RWPE2 (cell line): ENCODE measurements at regions not wholly inside any gene's neighbourhood (a gene's known extent, or its start where the extent isn't known, plus 50 kb on each side); places are given as distances from the start of the nearest gene placed in this dataset.
"Not testable (repeated sequence)": the region's sequence is repeated elsewhere in the genome, so short reads cannot be mapped to it uniquely, and the experiment has no call there.

Experiments used
- ATAC-seq: fragments of 200-7000 bp; cut with Tn5 transposase; 3 replicates; pipeline ENCODE4 v1.9.1; 2021; ENCODE audit warnings: low read depth
- DNase-seq: peaks from one replicate; pipeline ENCODE4 v3.0.0-alpha.2; 2020; ENCODE audit warnings: low spot score
- H3K27ac ChIP-seq: fragments of 450-650 bp; 2 replicates; pipeline ENCODE4 v1.5.1; 2017; ENCODE audit warnings: mild to moderate bottlenecking; ENCODE audit not compliant: poor library complexity, severe bottlenecking
- H3K27me3 ChIP-seq: fragments of 250-450 bp; sonication (Bioruptor Pico); 2 replicates; pipeline ENCODE4 v1.5.1; 2021; ENCODE audit warnings: mild to moderate bottlenecking, moderate library complexity; ENCODE audit not compliant: insufficient read depth, poor library complexity, severe bottlenecking
- H3K36me3 ChIP-seq: fragments of 250-450 bp; sonication (Bioruptor Pico); 2 replicates; pipeline ENCODE4 v1.5.1; 2020; ENCODE audit warnings: low read depth, mild to moderate bottlenecking, moderate library complexity
- H3K4me1 ChIP-seq: fragments of 250-450 bp; sonication (Bioruptor Pico); 2 replicates; pipeline ENCODE4 v1.5.1; 2021; ENCODE audit warnings: mild to moderate bottlenecking, moderate library complexity; ENCODE audit not compliant: insufficient read depth, poor library complexity, severe bottlenecking
- H3K4me3 ChIP-seq: fragments of 250-450 bp; sonication (Bioruptor Pico); 2 replicates; pipeline ENCODE4 v1.5.1; 2021; ENCODE audit warnings: mild to moderate bottlenecking, moderate library complexity; ENCODE audit not compliant: severe bottlenecking
- H3K9me3 ChIP-seq: fragments of 250-450 bp; sonication (Bioruptor Pico); 2 replicates; pipeline ENCODE4 v1.5.1; 2021; ENCODE audit warnings: mild to moderate bottlenecking, moderate library complexity; ENCODE audit not compliant: severe bottlenecking
- TF ChIP-seq, protein P1 (sequence below): fragments of 450-650 bp; IDR thresholded peaks from one replicate; pipeline ENCODE4 v1.5.1; 2017; ENCODE audit warnings: mild to moderate bottlenecking, moderate library complexity; ENCODE audit not compliant: poor library complexity, severe bottlenecking

DNA sequence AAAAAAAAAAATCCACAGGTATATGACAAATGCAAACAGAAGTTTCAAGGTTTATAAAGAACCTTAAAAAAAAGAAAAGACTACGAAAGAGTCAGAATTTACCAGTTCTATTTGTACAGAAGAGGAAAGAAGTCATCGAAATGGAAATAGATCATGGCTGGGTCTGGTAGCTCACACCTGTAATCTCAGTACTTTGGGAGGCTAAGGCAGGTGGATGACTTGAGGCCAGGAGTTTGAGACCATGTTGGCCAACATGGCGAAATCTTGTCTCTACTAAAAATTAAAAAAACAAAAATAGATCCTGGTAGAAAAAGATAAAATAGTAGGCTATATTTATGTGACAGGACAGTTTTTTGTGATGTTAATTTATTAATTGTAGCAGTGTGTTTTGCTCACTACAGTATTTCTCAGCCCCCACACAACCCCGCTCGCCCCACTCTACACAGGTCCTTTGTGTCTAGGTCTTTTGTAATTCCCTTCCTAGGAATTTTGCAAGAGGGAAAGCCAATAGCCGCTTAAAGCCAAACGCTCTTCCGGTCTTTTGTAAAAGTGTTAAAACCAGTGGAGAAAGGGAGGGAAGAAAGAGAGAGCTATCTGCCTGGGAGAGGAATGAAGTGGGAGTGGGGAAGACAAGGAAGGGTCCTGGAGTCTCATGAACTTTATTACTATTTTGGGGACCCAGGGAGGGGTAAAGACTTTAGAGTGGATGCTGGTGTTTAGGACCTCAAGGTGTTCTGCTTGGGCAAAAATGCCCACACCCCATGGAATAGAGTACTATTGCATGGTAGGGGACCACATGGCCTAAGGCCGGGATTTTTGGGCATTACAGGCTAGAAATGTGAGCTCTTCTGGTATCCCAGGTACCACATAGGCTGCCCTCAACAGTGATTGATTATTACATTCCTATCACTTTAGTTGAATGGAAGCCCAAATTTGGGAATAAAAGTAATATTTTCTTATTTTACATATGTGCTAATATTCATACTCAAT lies 59.4 kb upstream of the XPO1 start:
- Histone ChIP-seq H3K27ac (no peak overlapping the region), H3K4me1 (no peaks in the 10 kb centered on the region), H3K27me3 (no peaks in the 10 kb centered on the region), H3K36me3 (no peaks in the 10 kb centered on the region), H3K9me3 (peaks cover 2% of the 10 kb centered on the region), H3K4me3 (no peak overlapping the region)
- no peak for ATAC-seq
- no peak for DNase-seq
- TF ChIP-seq, protein P1, sequence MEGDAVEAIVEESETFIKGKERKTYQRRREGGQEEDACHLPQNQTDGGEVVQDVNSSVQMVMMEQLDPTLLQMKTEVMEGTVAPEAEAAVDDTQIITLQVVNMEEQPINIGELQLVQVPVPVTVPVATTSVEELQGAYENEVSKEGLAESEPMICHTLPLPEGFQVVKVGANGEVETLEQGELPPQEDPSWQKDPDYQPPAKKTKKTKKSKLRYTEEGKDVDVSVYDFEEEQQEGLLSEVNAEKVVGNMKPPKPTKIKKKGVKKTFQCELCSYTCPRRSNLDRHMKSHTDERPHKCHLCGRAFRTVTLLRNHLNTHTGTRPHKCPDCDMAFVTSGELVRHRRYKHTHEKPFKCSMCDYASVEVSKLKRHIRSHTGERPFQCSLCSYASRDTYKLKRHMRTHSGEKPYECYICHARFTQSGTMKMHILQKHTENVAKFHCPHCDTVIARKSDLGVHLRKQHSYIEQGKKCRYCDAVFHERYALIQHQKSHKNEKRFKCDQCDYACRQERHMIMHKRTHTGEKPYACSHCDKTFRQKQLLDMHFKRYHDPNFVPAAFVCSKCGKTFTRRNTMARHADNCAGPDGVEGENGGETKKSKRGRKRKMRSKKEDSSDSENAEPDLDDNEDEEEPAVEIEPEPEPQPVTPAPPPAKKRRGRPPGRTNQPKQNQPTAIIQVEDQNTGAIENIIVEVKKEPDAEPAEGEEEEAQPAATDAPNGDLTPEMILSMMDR = no peak

DNA sequence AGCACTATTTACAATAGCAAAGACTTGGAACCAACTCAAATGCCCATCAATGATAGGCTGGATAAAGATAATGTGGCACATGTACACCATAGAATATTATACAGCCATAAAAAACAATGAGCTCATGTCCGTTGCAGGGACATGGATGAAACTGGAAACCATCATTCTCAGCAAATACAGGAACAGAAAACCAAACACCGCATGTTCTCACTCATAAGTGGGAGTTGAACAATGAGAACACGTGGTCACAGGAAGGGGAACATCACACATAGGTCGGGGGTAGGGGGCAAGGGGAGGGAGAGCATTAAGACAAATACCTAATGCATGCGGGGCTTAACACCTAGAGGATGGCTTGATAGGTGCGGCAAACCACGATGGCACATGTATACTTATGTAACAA lies 56.0 kb upstream of the XPO1 start:
- not testable (repeated sequence) for DNase-seq, ATAC-seq, H3K4me1 ChIP-seq, H3K36me3 ChIP-seq, H3K9me3 ChIP-seq, H3K27ac ChIP-seq, H3K27me3 ChIP-seq, H3K4me3 ChIP-seq

DNA sequence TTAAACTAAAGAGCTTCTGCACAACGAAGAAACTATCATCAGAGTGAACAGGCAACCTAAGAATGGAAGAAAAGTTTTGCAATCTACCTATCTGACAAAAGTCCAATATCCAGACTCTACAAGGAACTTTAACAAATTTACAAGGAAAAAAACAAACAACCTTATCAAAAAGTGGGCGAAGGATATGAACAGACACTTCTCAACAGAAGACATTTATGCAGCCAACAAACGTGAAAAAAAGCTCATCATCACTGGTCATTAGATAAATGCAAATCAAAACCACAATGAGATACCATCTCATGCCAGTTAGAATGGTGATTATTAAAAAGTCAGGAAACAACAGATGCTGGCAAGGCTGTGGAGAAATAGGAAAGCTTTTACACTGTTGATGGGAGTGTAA lies 55.5 kb upstream of the XPO1 start:
- H3K4me1 ChIP-seq, ATAC-seq, H3K27me3 ChIP-seq, DNase-seq, H3K9me3 ChIP-seq, H3K27ac ChIP-seq, H3K36me3 ChIP-seq, H3K4me3 ChIP-seq: not testable (repeated sequence)

DNA sequence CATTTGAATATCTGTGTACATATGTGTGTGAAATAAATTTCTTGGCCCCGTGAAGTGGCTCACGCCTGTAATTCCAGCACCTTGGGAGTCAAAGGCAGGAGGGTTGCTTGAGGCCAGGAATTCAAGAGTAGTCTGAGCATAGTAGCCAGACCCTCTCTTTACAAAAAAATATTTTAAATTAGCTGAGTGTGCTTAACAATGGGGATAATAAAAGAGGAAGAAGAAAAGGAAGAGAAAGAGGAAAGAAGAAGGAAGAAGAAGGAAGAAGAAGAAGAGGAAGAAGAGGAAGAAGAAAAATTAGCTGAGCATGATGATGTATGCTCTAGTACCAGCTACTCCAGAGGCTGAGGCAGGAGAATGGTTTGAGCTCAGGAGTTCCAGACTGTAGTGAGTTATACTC lies 52.1 kb upstream of the XPO1 start:
- no peaks in the 10 kb centered on the region for H3K36me3 ChIP-seq
- H3K27ac ChIP-seq = no peak overlapping the region
- H3K4me1 ChIP-seq = no peaks in the 10 kb centered on the region
- TF ChIP-seq, protein P1 = no peak
- H3K4me3 ChIP-seq = no peak overlapping the region
- no peaks in the 10 kb centered on the region for H3K27me3 ChIP-seq
- DNase-seq = no peak
- ATAC-seq = no peak
- peaks cover 2% of the 10 kb centered on the region for H3K9me3 ChIP-seq

DNA sequence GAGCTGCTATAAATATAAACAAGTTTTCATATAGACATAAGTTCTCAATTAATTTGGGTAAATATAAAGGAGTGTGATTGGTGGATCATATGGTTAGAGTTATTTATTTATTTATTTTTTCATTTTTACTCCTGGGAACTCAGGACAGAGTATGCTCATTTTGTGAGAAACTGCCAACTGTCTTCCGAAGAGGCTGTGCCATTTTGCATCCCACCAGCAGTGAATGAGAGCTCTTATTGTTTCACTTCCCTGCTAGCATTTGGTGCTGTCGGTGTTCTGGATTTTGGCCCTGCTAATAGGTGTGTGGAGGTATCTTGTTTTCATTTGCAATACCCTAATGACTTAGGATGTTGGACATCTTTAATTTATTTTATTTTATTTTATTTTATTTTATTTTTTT lies 50.4 kb upstream of the XPO1 start:
- DNase-seq (no peak), ATAC-seq (no peak)
- TF ChIP-seq, protein P1 = no peak
- H3K9me3 ChIP-seq = peaks cover 2% of the 10 kb centered on the region
- H3K27me3 ChIP-seq = no peaks in the 10 kb centered on the region
- H3K4me1 ChIP-seq = no peaks in the 10 kb centered on the region
- no peak overlapping the region for H3K27ac ChIP-seq
- no peak overlapping the region for H3K4me3 ChIP-seq
- H3K36me3 ChIP-seq = no peaks in the 10 kb centered on the region
